Natural killer cell (primary cell): ENCODE measurements at regions not wholly inside any gene's neighbourhood (a gene's known extent, or its start where the extent isn't known, plus 50 kb on each side); places are given as distances from the start of the nearest gene placed in this dataset.

Source experiments
- ATAC-seq, 3 donors: fragments of 150-1000 bp in 2 of 3; fragments of 200-7000 bp in 1 of 3; cut with Tn5 transposase; 1 replicate in 1 of 3; 2 replicates in 2 of 3; pipeline ENCODE4 v1.10.0; 2021; ENCODE audit warnings: mild to moderate bottlenecking in 2 of 3, moderate library complexity in 2 of 3
- DNase-seq, 2 donors: peaks; one replicate each; pipeline versions ENCODE4 v3.0.0 to v3.0.0-alpha.2; 2013 to 2021; ENCODE audit warnings: mixed read lengths in 1 of 2
- H3K27ac ChIP-seq: one replicate; pipeline ENCODE4 v1.5.1; 2013; ENCODE audit warnings: mild to moderate bottlenecking, low read length
- H3K27me3 ChIP-seq: one replicate; pipeline ENCODE4 v1.6.1; 2013; ENCODE audit warnings: low read length; ENCODE audit not compliant: control insufficient read depth, insufficient read depth
- H3K36me3 ChIP-seq: one replicate; pipeline ENCODE4 v1.6.1; 2013; ENCODE audit warnings: low read length; ENCODE audit not compliant: control insufficient read depth, insufficient read depth
- H3K4me1 ChIP-seq: one replicate; pipeline ENCODE4 v1.6.1; 2013; ENCODE audit warnings: low read length; ENCODE audit not compliant: control insufficient read depth, insufficient read depth
- H3K4me3 ChIP-seq: one replicate; pipeline ENCODE4 v1.5.1; 2013; ENCODE audit warnings: low read length
- H3K9me3 ChIP-seq: one replicate; pipeline ENCODE4 v1.6.1; 2013; ENCODE audit warnings: low read length; ENCODE audit not compliant: control insufficient read depth, insufficient read depth
- H3K27ac Mint-ChIP-seq, 2 donors: one replicate each; pipeline ENCODE4 v1.8.0; 2022; ENCODE audit warnings: mild to moderate bottlenecking in 2 of 2, mixed read lengths in 2 of 2, moderate library complexity in 1 of 2
- H3K27me3 Mint-ChIP-seq, 2 donors: one replicate each; pipeline ENCODE4 v1.8.0; 2022; ENCODE audit warnings: low read depth in 2 of 2, mixed read lengths in 2 of 2
- H3K36me3 Mint-ChIP-seq: one replicate; pipeline ENCODE4 v1.8.0; 2022; ENCODE audit warnings: mixed read lengths
- H3K4me1 Mint-ChIP-seq, 2 donors: one replicate each; pipeline ENCODE4 v1.8.0; 2022; ENCODE audit warnings: mixed read lengths in 2 of 2
- H3K4me3 Mint-ChIP-seq: one replicate; pipeline ENCODE4 v1.8.0; 2022; ENCODE audit warnings: mild to moderate bottlenecking, moderate library complexity, mixed read lengths
- H3K9me3 Mint-ChIP-seq, 2 donors: one replicate each; pipeline ENCODE4 v1.8.0; 2022; ENCODE audit warnings: mixed read lengths in 2 of 2
- CTCF ChIP-seq: fragments of 200-600 bp; IDR thresholded peaks from one replicate; pipeline ENCODE4 v1.8.0; 2022; ENCODE audit warnings: antibody characterized with exemption
- WGBS: methylation state at CpG from one replicate; pipeline ENCODE4 v1.1.7; 2013; ENCODE audit warnings: missing lambda C conversion rate; ENCODE audit not compliant: insufficient coverage; 5-methylcytosine and 5-hydroxymethylcytosine counted together
- intact Hi-C: fragments of 100-400 bp; cut with micrococcal nuclease; formaldehyde crosslinking; loops from one replicate; pipeline ENCODE4 v1.14.2; 2022

- peak overlapping the region in 1 of 2 donors; percentile 69 for H3K27ac Mint-ChIP-seq
- Histone ChIP-seq H3K36me3 (no peaks in the 10 kb centered on the region), H3K9me3 (no peaks in the 10 kb centered on the region), H3K4me3 (no peak overlapping the region), H3K4me1 (no peaks in the 10 kb centered on the region), H3K27me3 (no peaks in the 10 kb centered on the region), H3K27ac (no peak overlapping the region)
- no peaks in the 10 kb centered on the region for H3K36me3 Mint-ChIP-seq
- H3K9me3 Mint-ChIP-seq = no peaks in the 10 kb centered on the region
- peak overlapping the region; percentile 33 for H3K4me3 Mint-ChIP-seq
- peaks cover 21 to 35% of the 10 kb centered on the region in 2 donors for H3K4me1 Mint-ChIP-seq
- no peak for TF ChIP-seq CTCF
- DNase-seq (peak in 1 of 2 donors; percentile 48), ATAC-seq (peak in 1 of 3 donors; percentile 55)
- H3K27me3 Mint-ChIP-seq = peaks cover 0 to 2% of the 10 kb centered on the region in 2 donors
- intact Hi-C loops = no loop called here
- WGBS = 30% methylated on average over 2 of the region's 2 CpGs
Measured at GRCh38 chr18:70663141-70663540, 374.3 kb downstream of the SOCS6 start.

- DNase-seq = no peak
- no peak overlapping the region for H3K27ac ChIP-seq
- Mint-ChIP-seq H3K4me3 (no peak overlapping the region), H3K9me3 (no peaks in the 10 kb centered on the region), H3K27ac (peak overlapping the region in 1 of 2 donors; percentile 69), H3K4me1 (peaks cover 21 to 35% of the 10 kb centered on the region in 2 donors), H3K36me3 (no peaks in the 10 kb centered on the region), H3K27me3 (peaks cover 0 to 2% of the 10 kb centered on the region in 2 donors)
- H3K27me3 ChIP-seq = no peaks in the 10 kb centered on the region
- no peaks in the 10 kb centered on the region for H3K36me3 ChIP-seq
- intact Hi-C loops = no loop called here
- ATAC-seq = no peak
- H3K9me3 ChIP-seq = no peaks in the 10 kb centered on the region
- TF ChIP-seq CTCF = no peak
- H3K4me3 ChIP-seq = no peak overlapping the region
- no peaks in the 10 kb centered on the region for H3K4me1 ChIP-seq
- 80% methylated on average over 4 of the region's 4 CpGs for WGBS
Measured at GRCh38 chr18:70662588-70662987, 373.7 kb downstream of the SOCS6 start.

- no peak for TF ChIP-seq CTCF
- peaks cover 0 to 2% of the 10 kb centered on the region in 2 donors for H3K27me3 Mint-ChIP-seq
- intact Hi-C loops = no loop called here
- Histone ChIP-seq H3K9me3 (no peaks in the 10 kb centered on the region), H3K4me1 (no peaks in the 10 kb centered on the region), H3K4me3 (no peak overlapping the region), H3K36me3 (no peaks in the 10 kb centered on the region), H3K27me3 (no peaks in the 10 kb centered on the region), H3K27ac (no peak overlapping the region)
- H3K4me3 Mint-ChIP-seq = peak overlapping the region; percentile 74
- ATAC-seq (peak; percentile 75 to 91 (median 90)), DNase-seq (peak in 1 of 2 donors; percentile 83)
- H3K27ac Mint-ChIP-seq = peak overlapping the region in 1 of 2 donors; percentile 70
- 27% methylated on average over 12 of the region's 13 CpGs for WGBS
- no peaks in the 10 kb centered on the region for H3K36me3 Mint-ChIP-seq
- H3K9me3 Mint-ChIP-seq = no peaks in the 10 kb centered on the region
- H3K4me1 Mint-ChIP-seq = peaks cover 21 to 35% of the 10 kb centered on the region in 2 donors
Measured at GRCh38 chr18:70659036-70659925, 370.4 kb downstream of the SOCS6 start.
